HL-60 (cell line): ENCODE measurements at regions not wholly inside any gene's neighbourhood (a gene's known extent, or its start where the extent isn't known, plus 50 kb on each side); places are given as distances from the start of the nearest gene placed in this dataset.

Source experiments
- DNase-seq, 2 experiments: peaks; one replicate each; pipeline ENCODE4 v3.0.0-alpha.2; 2010 to 2020; ENCODE audit warnings: low read depth in 1 of 2, low spot score in 1 of 2
- H3K27ac ChIP-seq: fragments of 250-450 bp; sonication (Bioruptor Pico); replicated peaks from 2 replicates; pipeline ENCODE4 v1.5.1; 2020; ENCODE audit warnings: mild to moderate bottlenecking, moderate library complexity
- H3K27me3 ChIP-seq: fragments of 250-450 bp; sonication (Bioruptor Pico); 2 replicates; pipeline ENCODE4 v1.5.1; 2021; ENCODE audit warnings: mild to moderate bottlenecking, moderate library complexity; ENCODE audit not compliant: insufficient read depth, poor library complexity, severe bottlenecking
- H3K4me3 ChIP-seq: replicated peaks from 2 replicates; pipeline ENCODE4 v1.5.1; 2011; ENCODE audit warnings: mild to moderate bottlenecking, control low read depth, low read length; ENCODE audit not compliant: insufficient read depth
- CTCF ChIP-seq: IDR thresholded peaks from one replicate; pipeline ENCODE4 v1.5.1; 2011; ENCODE audit warnings: low read length, control low read depth, inconsistent platforms; ENCODE audit not compliant: insufficient read depth
- GABPA ChIP-seq: IDR thresholded peaks from 2 replicates; pipeline ENCODE4 v1.6.1; 2012; ENCODE audit warnings: low read depth
- POLR2AphosphoS5 ChIP-seq: IDR thresholded peaks from 2 replicates; pipeline ENCODE4 v1.6.1; 2012; ENCODE audit warnings: low read depth
- REST ChIP-seq: IDR thresholded peaks from 2 replicates; pipeline ENCODE4 v1.6.1; 2012; ENCODE audit warnings: low read depth; ENCODE audit not compliant: insufficient replicate concordance
- SPI1 ChIP-seq: IDR thresholded peaks from 2 replicates; pipeline ENCODE4 v1.6.1; 2012; ENCODE audit warnings: low read depth, mild to moderate bottlenecking, borderline replicate concordance

- Histone ChIP-seq H3K27me3 (peaks cover 2% of the 10 kb centered on the region), H3K4me3 (no peak overlapping the region), H3K27ac (no peak overlapping the region)
- no peak for DNase-seq
- TF ChIP-seq REST, result no peak
- no peak for TF ChIP-seq POLR2AphosphoS5
- no peak for TF ChIP-seq SPI1
- no peak for TF ChIP-seq CTCF
- no peak for TF ChIP-seq GABPA
Observed at GRCh38 chr5:155746367-155747038, 580.5 kb upstream of the SGCD start.

- Histone ChIP-seq H3K27ac (no peak overlapping the region), H3K27me3 (no peaks in the 10 kb centered on the region), H3K4me3 (no peak overlapping the region)
- DNase-seq, result no peak
- TF ChIP-seq CTCF (no peak), POLR2AphosphoS5 (no peak), REST (no peak), GABPA (no peak), SPI1 (no peak)
Observed at GRCh38 chr5:155750101-155750500, 576.9 kb upstream of the SGCD start.

GRCh38 chr5:155750571-155750970 lies 576.4 kb upstream of the SGCD start:
- H3K4me3 ChIP-seq, result no peak overlapping the region
- no peak for TF ChIP-seq REST
- TF ChIP-seq SPI1, result no peak
- TF ChIP-seq POLR2AphosphoS5, result no peak
- no peak overlapping the region for H3K27ac ChIP-seq
- H3K27me3 ChIP-seq, result no peaks in the 10 kb centered on the region
- no peak for DNase-seq
